Type B pancreatic cell (in vitro differentiated cells): ENCODE measurements at regions not wholly inside any gene's neighbourhood (a gene's known extent, or its start where the extent isn't known, plus 50 kb on each side); places are given as distances from the start of the nearest gene placed in this dataset.

ENCODE experiments used
- DNase-seq: peaks from one replicate; pipeline ENCODE4 v3.0.0; 2021; ENCODE audit warnings: mixed read lengths; ENCODE audit not compliant: unreplicated experiment; ENCODE audit errors: extremely low spot score
- H3K27ac Mint-ChIP-seq: 2 replicates; pipeline ENCODE4 v1.8.0; 2021; ENCODE audit warnings: mild to moderate bottlenecking, mixed read lengths
- H3K27me3 Mint-ChIP-seq: 2 replicates; pipeline ENCODE4 v1.8.0; 2021; ENCODE audit warnings: mixed read lengths
- H3K36me3 Mint-ChIP-seq: 2 replicates; pipeline ENCODE4 v1.8.0; 2021; ENCODE audit warnings: mixed read lengths
- H3K4me1 Mint-ChIP-seq: one replicate; pipeline ENCODE4 v1.8.0; 2021; ENCODE audit warnings: mixed read lengths; ENCODE audit not compliant: unreplicated experiment
- H3K4me3 Mint-ChIP-seq: 2 replicates; pipeline ENCODE4 v1.8.0; 2021; ENCODE audit warnings: mild to moderate bottlenecking, mixed read lengths
- H3K9me3 Mint-ChIP-seq: 2 replicates; pipeline ENCODE4 v1.8.0; 2021; ENCODE audit warnings: mixed read lengths
- CTCF ChIP-seq: fragments of 200-600 bp; sonication (generic); conservative IDR thresholded peaks from 2 replicates; pipeline ENCODE4 v1.5.0; 2021; ENCODE audit warnings: antibody characterized with exemption, mild to moderate bottlenecking

GRCh38 chr9:107935931-107936330, 446.4 kb upstream of the KLF4 start:
- peaks cover 17% of the 10 kb centered on the region for H3K9me3 Mint-ChIP-seq
- H3K27me3 Mint-ChIP-seq, result peaks cover 7% of the 10 kb centered on the region
- TF ChIP-seq CTCF, result no peak
- no peak for DNase-seq
- H3K27ac Mint-ChIP-seq, result no peak overlapping the region
- no peaks in the 10 kb centered on the region for H3K4me1 Mint-ChIP-seq
- no peaks in the 10 kb centered on the region for H3K36me3 Mint-ChIP-seq
- no peak overlapping the region for H3K4me3 Mint-ChIP-seq

GRCh38 chr9:107933516-107933915, 443.9 kb upstream of the KLF4 start:
- H3K36me3 Mint-ChIP-seq, result no peaks in the 10 kb centered on the region
- H3K27me3 Mint-ChIP-seq, result peaks cover 7% of the 10 kb centered on the region
- no peaks in the 10 kb centered on the region for H3K4me1 Mint-ChIP-seq
- no peak for DNase-seq
- H3K9me3 Mint-ChIP-seq, result peaks cover 17% of the 10 kb centered on the region
- H3K4me3 Mint-ChIP-seq, result no peak overlapping the region
- no peak overlapping the region for H3K27ac Mint-ChIP-seq
- TF ChIP-seq CTCF, result no peak

GRCh38 chr9:107933097-107933496, 443.5 kb upstream of the KLF4 start:
- Mint-ChIP-seq H3K9me3 (peaks cover 17% of the 10 kb centered on the region), H3K4me3 (no peak overlapping the region), H3K27me3 (peaks cover 7% of the 10 kb centered on the region), H3K36me3 (no peaks in the 10 kb centered on the region), H3K27ac (no peak overlapping the region), H3K4me1 (no peaks in the 10 kb centered on the region)
- TF ChIP-seq CTCF, result no peak
- no peak for DNase-seq

GRCh38 chr9:107932601-107933000, 443.0 kb upstream of the KLF4 start:
- Mint-ChIP-seq H3K36me3 (no peaks in the 10 kb centered on the region), H3K27ac (no peak overlapping the region)
- TF ChIP-seq CTCF, result no peak

GRCh38 chr9:107932046-107932445, 442.5 kb upstream of the KLF4 start:
- no peaks in the 10 kb centered on the region for H3K4me1 Mint-ChIP-seq
- peaks cover 7% of the 10 kb centered on the region for H3K27me3 Mint-ChIP-seq
- H3K36me3 Mint-ChIP-seq, result no peaks in the 10 kb centered on the region
- no peak for DNase-seq
- H3K27ac Mint-ChIP-seq, result no peak overlapping the region
- TF ChIP-seq CTCF, result no peak
- H3K4me3 Mint-ChIP-seq, result no peak overlapping the region
- peaks cover 17% of the 10 kb centered on the region for H3K9me3 Mint-ChIP-seq

More at GRCh38 chr9:107932601-107933000, 443.0 kb upstream of the KLF4 start:
- H3K9me3 Mint-ChIP-seq, result peaks cover 17% of the 10 kb centered on the region
- H3K4me3 Mint-ChIP-seq, result no peak overlapping the region
- H3K4me1 Mint-ChIP-seq, result no peaks in the 10 kb centered on the region
- no peak for DNase-seq
- peaks cover 7% of the 10 kb centered on the region for H3K27me3 Mint-ChIP-seq
